ENCODE measurements at regions not wholly inside any gene's neighbourhood (a gene's known extent, or its start where the extent isn't known, plus 50 kb on each side); places are given as distances from the start of the nearest gene placed in this dataset.

- TF ChIP-seq CTCF (IDR thresholded peaks at IDR 0.05), result no peak
These were observed 588.8 kb downstream of the BNC2 start for GRCh38 chr9:16281707-16282106.

GRCh38 chr9:16282216-16282615 is 588.3 kb downstream of the BNC2 start:
- TF ChIP-seq CTCF (IDR thresholded peaks at IDR 0.05), result no peak

GRCh38 chr9:16282718-16283117 is 587.8 kb downstream of the BNC2 start:
- TF ChIP-seq CTCF (IDR thresholded peaks at IDR 0.05), result no peak

GRCh38 chr9:16286160-16286559 is 584.3 kb downstream of the BNC2 start:
- no peak for TF ChIP-seq CTCF (IDR thresholded peaks at IDR 0.05)

GRCh38 chr9:16289639-16290038 is 580.8 kb downstream of the BNC2 start:
- TF ChIP-seq CTCF (IDR thresholded peaks at IDR 0.05), result no peak

GRCh38 chr9:16290169-16290568 is 580.3 kb downstream of the BNC2 start:
- no peak for TF ChIP-seq CTCF (IDR thresholded peaks at IDR 0.05)

GRCh38 chr9:16291921-16292320 is 578.5 kb downstream of the BNC2 start:
- no peak for TF ChIP-seq CTCF (IDR thresholded peaks at IDR 0.05)

- no peak for TF ChIP-seq CTCF (IDR thresholded peaks at IDR 0.05)
These were observed 576.9 kb downstream of the BNC2 start for GRCh38 chr9:16293610-16294009.
